IMR-90 (cell line): ENCODE measurements at regions not wholly inside any gene's neighbourhood (a gene's known extent, or its start where the extent isn't known, plus 50 kb on each side); places are given as distances from the start of the nearest gene placed in this dataset.

Experiments
- ATAC-seq: fragments of 200-7000 bp; cut with Tn5 transposase; 2 replicates; pipeline ENCODE4 v1.9.1; 2020; ENCODE audit warnings: low read depth, mild to moderate bottlenecking, moderate library complexity
- BruUV-seq: library from RNA; stranded (reverse); fragments of 400-500 nt; replicated peaks from 2 replicates; lab custom pipeline; 2021; lab: Mats Ljungman, UMichigan
- CTCF ChIA-PET: fragments of 300-600 bp; formaldehyde crosslinking; extraction: SDS; loops from one replicate; lab custom pipeline; 2021; ENCODE audit warnings: antibody characterized with exemption; lab: Yijun Ruan, JAX
- POLR2A ChIA-PET: fragments of 300-600 bp; sonication (Branson Sonifier 250); formaldehyde crosslinking; loops from one replicate; lab custom pipeline; 2022; ENCODE audit warnings: antibody characterized with exemption; ENCODE audit not compliant: unreplicated experiment; lab: Charles Lee
- DNase-seq: peaks from one replicate; pipeline ENCODE4 v3.0.0; 2013
- H2AFZ ChIP-seq: replicated peaks from 2 replicates; pipeline ENCODE3; 2013; ENCODE audit warnings: low read length, mild to moderate bottlenecking; ENCODE audit not compliant: poor library complexity
- H2AK5ac ChIP-seq: 2 replicates; pipeline ENCODE4 v1.6.1; 2013; ENCODE audit warnings: low read depth, low read length, inconsistent platforms
- H2AK9ac ChIP-seq: replicated peaks from 2 replicates; pipeline ENCODE3; 2013; ENCODE audit warnings: mild to moderate bottlenecking, low read depth, low read length, moderate library complexity; ENCODE audit not compliant: poor library complexity
- H2BK120ac ChIP-seq: 2 replicates; pipeline ENCODE4 v1.6.1; 2013; ENCODE audit warnings: low read depth, low read length, inconsistent platforms
- H2BK15ac ChIP-seq: 3 replicates; pipeline ENCODE4 v1.6.1; 2013; ENCODE audit warnings: low read depth, low read length, inconsistent platforms
- H2BK20ac ChIP-seq: 2 replicates; pipeline ENCODE4 v1.6.1; 2013; ENCODE audit warnings: low read depth, mild to moderate bottlenecking, inconsistent platforms, low read length, moderate library complexity
- H2BK5ac ChIP-seq: 2 replicates; pipeline ENCODE4 v1.6.1; 2013; ENCODE audit warnings: mild to moderate bottlenecking, low read depth, low read length, inconsistent platforms; ENCODE audit not compliant: poor library complexity, severe bottlenecking
- H3K14ac ChIP-seq: replicated peaks from 2 replicates; pipeline ENCODE4 v1.6.1; 2013; ENCODE audit warnings: low read depth, low read length, inconsistent platforms
- H3K18ac ChIP-seq: 2 replicates; pipeline ENCODE4 v1.6.1; 2013; ENCODE audit warnings: low read depth, low read length, control low read depth
- H3K23ac ChIP-seq: 2 replicates; pipeline ENCODE4 v1.6.1; 2013; ENCODE audit warnings: low read depth, low read length, inconsistent platforms
- H3K27ac ChIP-seq: 2 replicates; pipeline ENCODE4 v1.5.1; 2013; ENCODE audit warnings: mild to moderate bottlenecking, control low read depth, low read length; ENCODE audit not compliant: insufficient read depth
- H3K27me3 ChIP-seq: 2 replicates; pipeline ENCODE4 v1.6.1; 2013; ENCODE audit warnings: low read length; ENCODE audit not compliant: control insufficient read depth, insufficient read depth
- H3K36me3 ChIP-seq: 2 replicates; pipeline ENCODE4 v1.6.1; 2013; ENCODE audit warnings: low read length, mixed read lengths; ENCODE audit not compliant: control insufficient read depth, insufficient read depth
- H3K4ac ChIP-seq: 2 replicates; pipeline ENCODE4 v1.6.1; 2013; ENCODE audit warnings: low read depth, low read length, inconsistent platforms
- H3K4me1 ChIP-seq: 2 replicates; pipeline ENCODE4 v1.6.1; 2013; ENCODE audit warnings: low read length, mixed read lengths; ENCODE audit not compliant: control insufficient read depth, insufficient read depth
- H3K4me2 ChIP-seq: 2 replicates; pipeline ENCODE4 v1.6.1; 2013; ENCODE audit warnings: low read depth, mild to moderate bottlenecking, control low read depth, low read length, moderate library complexity
- H3K4me3 ChIP-seq: 2 replicates; pipeline ENCODE4 v1.5.1; 2013; ENCODE audit warnings: low read depth, mild to moderate bottlenecking, control low read depth, low read length, moderate library complexity; ENCODE audit not compliant: insufficient read depth
- H3K56ac ChIP-seq: 2 replicates; pipeline ENCODE4 v1.6.1; 2013; ENCODE audit warnings: low read length, inconsistent platforms; ENCODE audit not compliant: insufficient read depth; ENCODE audit errors: extremely low read depth
- H3K79me1 ChIP-seq, 2 experiments: 2 replicates each; pipeline ENCODE4 v1.6.1; 2013; ENCODE audit warnings: low read length in 2 of 2, inconsistent platforms in 1 of 2, low read depth in 1 of 2
- H3K9ac ChIP-seq: 2 replicates; pipeline ENCODE4 v1.6.1; 2013; ENCODE audit warnings: low read depth, low read length, control low read depth
- H3K9me1 ChIP-seq: 2 replicates; pipeline ENCODE4 v1.6.1; 2013; ENCODE audit warnings: low read length, inconsistent platforms; ENCODE audit not compliant: insufficient read depth
- H3K9me3 ChIP-seq: 2 replicates; pipeline ENCODE4 v1.6.1; 2013; ENCODE audit warnings: low read length; ENCODE audit not compliant: control insufficient read depth, insufficient read depth
- H4K20me1 ChIP-seq: 2 replicates; pipeline ENCODE4 v1.6.1; 2013; ENCODE audit warnings: low read length, inconsistent platforms; ENCODE audit not compliant: insufficient read depth
- H4K5ac ChIP-seq: 2 replicates; pipeline ENCODE4 v1.6.1; 2013; ENCODE audit warnings: mild to moderate bottlenecking, low read depth, low read length, control low read depth
- H4K8ac ChIP-seq, 2 experiments: 2 replicates each; pipeline ENCODE4 v1.6.1; 2013; ENCODE audit warnings: low read depth in 2 of 2, low read length in 2 of 2, control low read depth in 1 of 2, inconsistent platforms in 1 of 2
- H4K91ac ChIP-seq: 2 replicates; pipeline ENCODE4 v1.6.1; 2013; ENCODE audit warnings: low read depth, low read length, inconsistent platforms; ENCODE audit not compliant: insufficient read depth
- BHLHE40 ChIP-seq: fragments of 150-350 bp; IDR thresholded peaks from 2 replicates; pipeline ENCODE4 v1.6.1; 2016; ENCODE audit warnings: mild to moderate bottlenecking, low read depth, low read length
- CEBPB ChIP-seq: IDR thresholded peaks from 2 replicates; pipeline ENCODE4 v1.6.1; 2012; ENCODE audit warnings: low read depth, low read length, improper control_type of control experiment
- CHD1 ChIP-seq: IDR thresholded peaks from 2 replicates; pipeline ENCODE4 v1.6.1; 2012; ENCODE audit warnings: low read depth, low read length, improper control_type of control experiment
- MAFK ChIP-seq: IDR thresholded peaks from 2 replicates; pipeline ENCODE4 v1.6.1; 2012; ENCODE audit warnings: low read depth, low read length, improper control_type of control experiment
- MAZ ChIP-seq: IDR thresholded peaks from 2 replicates; pipeline ENCODE4 v1.6.1; 2012; ENCODE audit warnings: low read depth, mild to moderate bottlenecking, low read length, improper control_type of control experiment, moderate library complexity, borderline replicate concordance
- MXI1 ChIP-seq: IDR thresholded peaks from 2 replicates; pipeline ENCODE4 v1.6.1; 2012; ENCODE audit warnings: low read depth, mild to moderate bottlenecking, low read length, moderate library complexity, borderline replicate concordance
- NFE2L2 ChIP-seq: fragments of 150-350 bp; IDR thresholded peaks from 2 replicates; pipeline ENCODE4 v1.6.1; 2016; ENCODE audit warnings: low read depth, mild to moderate bottlenecking, low read length
- POLR2A ChIP-seq: IDR thresholded peaks from 2 replicates; pipeline ENCODE4 v1.6.1; 2012; ENCODE audit warnings: mild to moderate bottlenecking, low read depth, low read length
- RAD21 ChIP-seq: IDR thresholded peaks from 2 replicates; pipeline ENCODE4 v1.6.1; 2012; ENCODE audit warnings: low read length, improper control_type of control experiment
- RCOR1 ChIP-seq: IDR thresholded peaks from 2 replicates; pipeline ENCODE4 v1.6.1; 2012; ENCODE audit warnings: mild to moderate bottlenecking, low read length, improper control_type of control experiment; ENCODE audit not compliant: insufficient replicate concordance
- RFX5 ChIP-seq: IDR thresholded peaks from 2 replicates; pipeline ENCODE4 v1.8.0; 2012; ENCODE audit warnings: low read depth, mild to moderate bottlenecking, low read length, moderate library complexity
- SMC3 ChIP-seq: fragments of 150-350 bp; IDR thresholded peaks from 2 replicates; pipeline ENCODE4 v1.6.1; 2016; ENCODE audit warnings: low read depth, mild to moderate bottlenecking, antibody characterized with exemption, low read length, moderate library complexity
- WGBS, 2 experiments: methylation state at CpG; one replicate each; pipeline versions ENCODE4 v1.1.5 to v1.1.7; 2013; ENCODE audit warnings: missing lambda C conversion rate in 2 of 2; ENCODE audit not compliant: insufficient read length in 1 of 2; ENCODE audit errors: extremely low coverage in 2 of 2; 5-methylcytosine and 5-hydroxymethylcytosine counted together
- dilution Hi-C: fragments of 300-500 bp; cut with HindIII; formaldehyde crosslinking; loops from one replicate; pipeline ENCODE4 v1.14.3; 2018; ENCODE audit warnings: low sequenced_read_pairs; ENCODE audit not compliant: unreplicated experiment
- in situ Hi-C: fragments of 300-500 bp; cut with MboI; formaldehyde crosslinking; loops from 3 replicates; pipeline ENCODE4 v1.14.3; 2019; ENCODE audit warnings: low sequenced_read_pairs, inconsistent platforms, mixed read lengths
- intact Hi-C: fragments of 100-400 bp; cut with micrococcal nuclease; formaldehyde crosslinking; loops from 2 replicates; pipeline ENCODE4 v1.10.0; 2022
- TF ChIP-seq, protein P1 (sequence below): fragments of 150-350 bp; IDR thresholded peaks from 2 replicates; pipeline ENCODE4 v1.6.1; 2017; ENCODE audit warnings: mild to moderate bottlenecking, antibody characterized with exemption, low read length, low read depth
- TF ChIP-seq, protein P2 (sequence below): conservative IDR thresholded peaks from 2 replicates; pipeline ENCODE4 v1.5.1; 2012; ENCODE audit warnings: mild to moderate bottlenecking, low read depth, low read length, improper control_type of control experiment
- TF ChIP-seq, protein P3 (sequence below): fragments of 150-350 bp; IDR thresholded peaks from 2 replicates; pipeline ENCODE4 v1.6.1; 2016; ENCODE audit warnings: low read depth, mild to moderate bottlenecking, low read length, moderate library complexity, borderline replicate concordance

DNA sequence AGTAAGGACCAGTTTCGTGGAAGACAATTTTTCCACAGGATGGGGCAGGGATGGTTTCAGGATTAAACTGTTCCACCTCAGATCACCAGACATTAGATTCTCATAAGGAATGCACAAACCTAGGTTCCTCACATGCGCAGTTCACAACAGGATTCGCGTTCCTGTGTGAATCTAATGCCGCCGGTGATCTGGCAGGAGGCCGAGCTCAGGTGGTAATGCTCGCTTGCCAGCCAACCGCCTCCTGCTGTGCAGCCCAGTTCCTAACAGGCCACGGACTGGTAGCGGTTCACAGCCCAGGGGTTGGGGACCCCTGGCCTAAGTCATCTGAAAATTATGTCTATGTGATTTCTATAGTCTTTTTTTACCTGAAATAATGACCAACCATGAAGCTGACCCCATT lies 217.5 kb downstream of the TMEM200A start:
- Histone ChIP-seq H2BK120ac (no peak overlapping the region), H2AFZ (no peak overlapping the region), H2BK5ac (no peak overlapping the region), H3K4ac (no peak overlapping the region), H3K27ac (no peak overlapping the region), H3K27me3 (no peaks in the 10 kb centered on the region), H3K9me3 (no peaks in the 10 kb centered on the region), H4K20me1 (no peaks in the 10 kb centered on the region), H4K91ac (no peak overlapping the region), H4K5ac (no peak overlapping the region), H2BK20ac (no peak overlapping the region; the same call in 1 of the 2 replicates), H3K79me1 (no peaks in the 10 kb centered on the region), H3K9me1 (no peaks in the 10 kb centered on the region), H2AK9ac (no peak overlapping the region), H4K8ac (no peak overlapping the region), H3K4me3 (no peak overlapping the region), H3K9ac (no peak overlapping the region), H2BK15ac (no peak overlapping the region; the same call in 2 of the 3 replicates), H3K4me1 (no peaks in the 10 kb centered on the region), H2AK5ac (no peak overlapping the region), H3K56ac (no peak overlapping the region), H3K36me3 (no peaks in the 10 kb centered on the region), H3K4me2 (no peak overlapping the region), H3K14ac (no peak overlapping the region), H3K23ac (no peak overlapping the region), H3K18ac (no peak overlapping the region)
- TF ChIP-seq CHD1 (no peak), BHLHE40 (no peak), NFE2L2 (no peak), RCOR1 (no peak), MXI1 (no peak), RFX5 (no peak), CEBPB (no peak), SMC3 (no peak), MAZ (no peak), POLR2A (no peak), MAFK (no peak), RAD21 (no peak)
- TF ChIP-seq, protein P1, sequence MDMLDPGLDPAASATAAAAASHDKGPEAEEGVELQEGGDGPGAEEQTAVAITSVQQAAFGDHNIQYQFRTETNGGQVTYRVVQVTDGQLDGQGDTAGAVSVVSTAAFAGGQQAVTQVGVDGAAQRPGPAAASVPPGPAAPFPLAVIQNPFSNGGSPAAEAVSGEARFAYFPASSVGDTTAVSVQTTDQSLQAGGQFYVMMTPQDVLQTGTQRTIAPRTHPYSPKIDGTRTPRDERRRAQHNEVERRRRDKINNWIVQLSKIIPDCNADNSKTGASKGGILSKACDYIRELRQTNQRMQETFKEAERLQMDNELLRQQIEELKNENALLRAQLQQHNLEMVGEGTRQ = no peak
- TF ChIP-seq, protein P2, sequence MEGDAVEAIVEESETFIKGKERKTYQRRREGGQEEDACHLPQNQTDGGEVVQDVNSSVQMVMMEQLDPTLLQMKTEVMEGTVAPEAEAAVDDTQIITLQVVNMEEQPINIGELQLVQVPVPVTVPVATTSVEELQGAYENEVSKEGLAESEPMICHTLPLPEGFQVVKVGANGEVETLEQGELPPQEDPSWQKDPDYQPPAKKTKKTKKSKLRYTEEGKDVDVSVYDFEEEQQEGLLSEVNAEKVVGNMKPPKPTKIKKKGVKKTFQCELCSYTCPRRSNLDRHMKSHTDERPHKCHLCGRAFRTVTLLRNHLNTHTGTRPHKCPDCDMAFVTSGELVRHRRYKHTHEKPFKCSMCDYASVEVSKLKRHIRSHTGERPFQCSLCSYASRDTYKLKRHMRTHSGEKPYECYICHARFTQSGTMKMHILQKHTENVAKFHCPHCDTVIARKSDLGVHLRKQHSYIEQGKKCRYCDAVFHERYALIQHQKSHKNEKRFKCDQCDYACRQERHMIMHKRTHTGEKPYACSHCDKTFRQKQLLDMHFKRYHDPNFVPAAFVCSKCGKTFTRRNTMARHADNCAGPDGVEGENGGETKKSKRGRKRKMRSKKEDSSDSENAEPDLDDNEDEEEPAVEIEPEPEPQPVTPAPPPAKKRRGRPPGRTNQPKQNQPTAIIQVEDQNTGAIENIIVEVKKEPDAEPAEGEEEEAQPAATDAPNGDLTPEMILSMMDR = no peak
- TF ChIP-seq, protein P3, sequence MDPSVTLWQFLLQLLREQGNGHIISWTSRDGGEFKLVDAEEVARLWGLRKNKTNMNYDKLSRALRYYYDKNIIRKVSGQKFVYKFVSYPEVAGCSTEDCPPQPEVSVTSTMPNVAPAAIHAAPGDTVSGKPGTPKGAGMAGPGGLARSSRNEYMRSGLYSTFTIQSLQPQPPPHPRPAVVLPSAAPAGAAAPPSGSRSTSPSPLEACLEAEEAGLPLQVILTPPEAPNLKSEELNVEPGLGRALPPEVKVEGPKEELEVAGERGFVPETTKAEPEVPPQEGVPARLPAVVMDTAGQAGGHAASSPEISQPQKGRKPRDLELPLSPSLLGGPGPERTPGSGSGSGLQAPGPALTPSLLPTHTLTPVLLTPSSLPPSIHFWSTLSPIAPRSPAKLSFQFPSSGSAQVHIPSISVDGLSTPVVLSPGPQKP = no peak
- in situ Hi-C loops (no loop called here), intact Hi-C loops (no loop called here), dilution Hi-C loops (no loop called here)
- no peak for DNase-seq
- ATAC-seq = no peak
- POLR2A ChIA-PET = no interaction called here
- CTCF ChIA-PET = no interaction called here
- WGBS, 2 experiments = 93% methylated on average over 3 of the region's 11 CpGs; no CpG with 5 or more reads in 1 of the 2 experiments
- no TSS peak for BruUV-seq
